ENCODE measurements at regions not wholly inside any gene's neighbourhood (a gene's known extent, or its start where the extent isn't known, plus 50 kb on each side); places are given as distances from the start of the nearest gene placed in this dataset.

DNA sequence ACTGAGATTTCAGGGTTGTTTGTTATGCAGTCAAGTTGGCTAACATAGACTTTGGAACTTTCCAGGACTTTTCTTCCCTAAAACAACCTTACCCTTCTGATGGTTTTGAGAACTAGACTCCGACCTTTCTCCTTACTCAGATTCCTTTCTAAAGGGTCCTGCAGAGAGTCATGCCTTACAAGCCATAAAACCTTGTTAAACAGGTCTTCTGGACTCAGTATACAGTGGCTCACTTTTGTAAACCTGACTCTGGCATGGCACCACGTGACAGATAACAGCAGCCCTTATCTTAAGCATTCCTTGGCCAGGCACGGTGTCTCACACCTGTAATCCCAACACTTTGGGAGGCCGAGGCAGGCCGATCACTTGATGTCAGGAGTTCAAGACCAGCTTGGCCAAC lies 253.2 kb upstream of the RAB6C start:
- Mint-ChIP-seq H3K27ac (ENCODE audit: unreplicated experiment) (no peak overlapping the region), H3K4me3 (ENCODE audit: unreplicated experiment) (no peak overlapping the region), H3K27me3 (ENCODE audit: unreplicated experiment) (peaks cover 2% of the 10 kb centered on the region), H3K9me3 (ENCODE audit: unreplicated experiment) (peaks cover 1% of the 10 kb centered on the region), H3K36me3 (ENCODE audit: unreplicated experiment) (no peaks in the 10 kb centered on the region), H3K4me1 (ENCODE audit: low read depth, unreplicated experiment) (peaks cover 22% of the 10 kb centered on the region)
- no peak for DNase-seq
- TF ChIP-seq, protein P1, sequence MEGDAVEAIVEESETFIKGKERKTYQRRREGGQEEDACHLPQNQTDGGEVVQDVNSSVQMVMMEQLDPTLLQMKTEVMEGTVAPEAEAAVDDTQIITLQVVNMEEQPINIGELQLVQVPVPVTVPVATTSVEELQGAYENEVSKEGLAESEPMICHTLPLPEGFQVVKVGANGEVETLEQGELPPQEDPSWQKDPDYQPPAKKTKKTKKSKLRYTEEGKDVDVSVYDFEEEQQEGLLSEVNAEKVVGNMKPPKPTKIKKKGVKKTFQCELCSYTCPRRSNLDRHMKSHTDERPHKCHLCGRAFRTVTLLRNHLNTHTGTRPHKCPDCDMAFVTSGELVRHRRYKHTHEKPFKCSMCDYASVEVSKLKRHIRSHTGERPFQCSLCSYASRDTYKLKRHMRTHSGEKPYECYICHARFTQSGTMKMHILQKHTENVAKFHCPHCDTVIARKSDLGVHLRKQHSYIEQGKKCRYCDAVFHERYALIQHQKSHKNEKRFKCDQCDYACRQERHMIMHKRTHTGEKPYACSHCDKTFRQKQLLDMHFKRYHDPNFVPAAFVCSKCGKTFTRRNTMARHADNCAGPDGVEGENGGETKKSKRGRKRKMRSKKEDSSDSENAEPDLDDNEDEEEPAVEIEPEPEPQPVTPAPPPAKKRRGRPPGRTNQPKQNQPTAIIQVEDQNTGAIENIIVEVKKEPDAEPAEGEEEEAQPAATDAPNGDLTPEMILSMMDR (IDR thresholded peaks at IDR 0.05; ENCODE audit: partially characterized antibody, unreplicated experiment): no peak

DNA sequence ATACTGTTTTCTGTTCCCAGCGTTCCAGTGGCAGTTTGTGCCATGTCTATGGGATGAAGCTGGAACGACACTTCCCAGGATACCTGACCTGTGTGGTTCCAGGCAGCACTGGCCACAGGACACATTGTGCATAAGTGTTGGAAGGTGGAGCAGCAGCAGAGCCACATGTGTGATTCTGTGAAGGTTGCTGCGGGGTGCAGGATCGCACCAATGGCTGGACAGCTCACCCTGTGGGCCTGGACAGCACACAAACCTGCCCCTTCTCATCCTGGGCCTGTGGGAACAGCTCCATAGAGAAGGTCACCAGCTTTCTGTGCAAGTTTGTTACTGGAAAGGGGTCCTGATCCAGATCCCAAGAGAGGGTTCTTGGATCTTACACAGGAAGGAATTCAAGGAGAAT lies 252.2 kb upstream of the RAB6C start:
- peaks cover 2% of the 10 kb centered on the region for H3K27me3 Mint-ChIP-seq (ENCODE audit: unreplicated experiment)
- no peaks in the 10 kb centered on the region for H3K36me3 Mint-ChIP-seq (ENCODE audit: unreplicated experiment)
- no peak overlapping the region for H3K27ac Mint-ChIP-seq (ENCODE audit: unreplicated experiment)
- no peak overlapping the region for H3K4me3 Mint-ChIP-seq (ENCODE audit: unreplicated experiment)
- H3K4me1 Mint-ChIP-seq (ENCODE audit: low read depth, unreplicated experiment): peaks cover 22% of the 10 kb centered on the region
- H3K9me3 Mint-ChIP-seq (ENCODE audit: unreplicated experiment): peaks cover 1% of the 10 kb centered on the region
- no peak for DNase-seq
- TF ChIP-seq, protein P1 (IDR thresholded peaks at IDR 0.05; ENCODE audit: partially characterized antibody, unreplicated experiment): no peak

DNA sequence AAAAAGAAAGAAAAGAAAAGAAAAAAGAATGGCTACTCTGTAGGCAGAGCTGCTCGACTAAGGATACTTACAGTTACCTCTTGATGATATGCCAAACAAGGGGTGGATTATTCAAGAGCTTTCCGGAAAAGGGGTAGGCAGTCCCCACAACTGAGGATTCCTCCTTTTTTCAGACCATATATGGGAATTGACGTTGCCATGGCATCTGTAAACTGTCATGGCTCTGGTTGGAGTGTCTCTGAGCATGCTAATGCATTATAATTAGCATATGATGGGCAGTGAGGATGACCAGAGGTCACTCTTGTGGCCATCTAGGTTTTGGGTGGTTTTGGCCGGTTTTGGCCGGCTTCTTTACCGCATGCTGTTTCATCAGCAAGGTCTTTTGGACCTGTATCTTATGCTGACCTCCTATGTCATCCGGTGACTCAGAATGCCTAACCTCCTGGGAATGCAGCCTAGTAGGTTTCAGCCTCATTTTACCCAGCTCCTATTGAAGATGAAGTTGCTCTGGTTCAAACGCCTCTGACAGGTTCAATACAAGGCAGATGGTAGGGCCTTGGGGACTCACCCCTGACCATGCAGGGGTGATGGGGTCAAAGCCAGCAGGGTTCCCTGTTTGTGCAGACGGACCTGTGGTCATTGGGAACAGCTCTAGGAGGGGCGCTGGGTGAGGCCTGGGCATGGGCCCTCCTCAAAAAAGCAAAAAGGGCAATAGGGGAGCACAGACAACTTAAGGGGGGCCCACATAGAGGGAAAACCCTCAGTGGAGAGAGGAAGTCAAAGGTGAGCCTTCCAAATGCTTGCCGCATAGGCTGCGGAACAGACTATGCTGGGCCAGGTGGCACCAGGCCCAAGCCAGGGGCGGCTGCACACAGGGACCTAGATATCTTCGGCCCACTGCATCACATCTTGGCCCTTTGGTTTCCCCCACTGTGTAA lies 251.2 kb upstream of the RAB6C start:
- Mint-ChIP-seq H3K4me1 (ENCODE audit: low read depth, unreplicated experiment) (peaks cover 17% of the 10 kb centered on the region), H3K36me3 (ENCODE audit: unreplicated experiment) (no peaks in the 10 kb centered on the region), H3K9me3 (ENCODE audit: unreplicated experiment) (peaks cover 1% of the 10 kb centered on the region), H3K4me3 (ENCODE audit: unreplicated experiment) (peak overlapping the region; percentile 50), H3K27me3 (ENCODE audit: unreplicated experiment) (peaks cover 1% of the 10 kb centered on the region), H3K27ac (ENCODE audit: unreplicated experiment) (peak overlapping the region; percentile 20)
- TF ChIP-seq, protein P1 (IDR thresholded peaks at IDR 0.05; ENCODE audit: partially characterized antibody, unreplicated experiment): no peak
- no peak for DNase-seq

DNA sequence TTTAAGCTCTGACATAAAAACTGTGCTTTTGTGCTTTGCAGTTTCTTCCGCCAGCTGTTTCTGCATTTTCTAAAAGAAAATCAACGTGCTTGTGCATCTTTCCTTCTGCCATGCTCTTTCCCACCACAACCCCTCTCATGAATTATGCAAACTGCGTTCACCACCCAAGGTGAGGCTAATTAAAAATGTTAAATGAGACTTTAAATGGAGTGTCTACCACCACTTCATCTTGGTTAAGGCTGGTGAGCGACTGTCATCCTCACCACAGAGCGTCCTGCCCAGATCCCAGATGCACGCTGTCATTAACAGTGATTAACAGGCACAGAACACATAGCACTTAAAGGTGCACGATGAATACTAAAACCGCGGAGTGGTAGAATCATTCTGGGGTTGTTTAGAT lies 250.5 kb upstream of the RAB6C start:
- no peak overlapping the region for H3K27ac Mint-ChIP-seq (ENCODE audit: unreplicated experiment)

More for the DNA sequence above, 250.5 kb upstream of the RAB6C start:
- no peak for DNase-seq
- Mint-ChIP-seq H3K36me3 (ENCODE audit: unreplicated experiment) (no peaks in the 10 kb centered on the region), H3K27me3 (ENCODE audit: unreplicated experiment) (no peaks in the 10 kb centered on the region), H3K9me3 (ENCODE audit: unreplicated experiment) (peaks cover 1% of the 10 kb centered on the region), H3K4me3 (ENCODE audit: unreplicated experiment) (no peak overlapping the region), H3K4me1 (ENCODE audit: low read depth, unreplicated experiment) (peaks cover 17% of the 10 kb centered on the region)
- TF ChIP-seq, protein P1 (IDR thresholded peaks at IDR 0.05; ENCODE audit: partially characterized antibody, unreplicated experiment): no peak

Measured in glutamatergic neuron (in vitro differentiated cells).